ENCODE measurements at regions not wholly inside any gene's neighbourhood (a gene's known extent, or its start where the extent isn't known, plus 50 kb on each side); places are given as distances from the start of the nearest gene placed in this dataset.

GRCh38 chr13:65841156-65841555 lies 1389.0 kb downstream of the PCDH9 start:
- no peak for TF ChIP-seq ZBTB49 (CRISPR knock-in tag; IDR thresholded peaks at IDR 0.05; ENCODE audit: borderline replicate concordance)
- TF ChIP-seq SUZ12 (IDR thresholded peaks at IDR 0.05; ENCODE audit: low read depth, low read length), result no peak
- TF ChIP-seq SRSF4 (IDR thresholded peaks at IDR 0.05; ENCODE audit: low read depth, low read length, poor library complexity, severe bottlenecking), result no peak
- no peak for TF ChIP-seq MAFF (IDR thresholded peaks at IDR 0.05; ENCODE audit: low read depth, low read length)
- no peak for TF ChIP-seq CTCF (CRISPR knock-in tag; IDR thresholded peaks at IDR 0.05)
- no peak for TF ChIP-seq MAZ (IDR thresholded peaks at IDR 0.05; ENCODE audit: borderline replicate concordance, low read depth, low read length)
- no peak for TF ChIP-seq MAZ (CRISPR knock-in tag; IDR thresholded peaks at IDR 0.05; ENCODE audit: low read depth)
- no peak for TF ChIP-seq TARDBP (CRISPR knock-in tag; IDR thresholded peaks at IDR 0.05)
- TF ChIP-seq ASH2L (IDR thresholded peaks at IDR 0.05; ENCODE audit: insufficient read length, low read depth, low read length), result no peak
- TF ChIP-seq E2F1 (CRISPR knock-in tag; IDR thresholded peaks at IDR 0.05), result no peak
- TF ChIP-seq ZNF580 (CRISPR knock-in tag; IDR thresholded peaks at IDR 0.05; ENCODE audit: borderline replicate concordance, low read depth), result no peak
- TF ChIP-seq ZNF574 (CRISPR knock-in tag; IDR thresholded peaks at IDR 0.05), result no peak
- no peak for TF ChIP-seq PRDM15 (CRISPR knock-in tag; IDR thresholded peaks at IDR 0.05)
- TF ChIP-seq POLR2A (IDR thresholded peaks at IDR 0.05; ENCODE audit: insufficient read depth in 1 of 2, low read depth in 2 of 2, low read length in 2 of 2), result no peak
- TF ChIP-seq ZNF136 (CRISPR knock-in tag; IDR thresholded peaks at IDR 0.05; ENCODE audit: low read depth), result no peak
